Testis (tissue), 2 donors: ENCODE measurements at regions not wholly inside any gene's neighbourhood (a gene's known extent, or its start where the extent isn't known, plus 50 kb on each side); places are given as distances from the start of the nearest gene placed in this dataset.

Source experiments
- DNase-seq: peaks from one replicate; pipeline ENCODE4 v3.0.0-alpha.2; 2019
- H3K27ac ChIP-seq, 2 donors: fragments of 200-600 bp; sonication (generic); one replicate each; pipeline ENCODE4 v1.5.1; 2019
- H3K27me3 ChIP-seq: fragments of 200-600 bp; sonication (generic); one replicate; pipeline ENCODE4 v1.5.1; 2019
- H3K36me3 ChIP-seq: fragments of 200-600 bp; sonication (generic); one replicate; pipeline ENCODE4 v1.5.1; 2017; ENCODE audit warnings: low read depth; ENCODE audit errors: missing control alignments
- H3K4me1 ChIP-seq: fragments of 200-600 bp; sonication (generic); one replicate; pipeline ENCODE4 v1.5.1; 2019
- H3K4me3 ChIP-seq, 2 donors: fragments of 200-600 bp; sonication (generic); one replicate each; pipeline ENCODE4 v1.5.1; 2017 to 2019
- H3K9me3 ChIP-seq: fragments of 200-600 bp; sonication (generic); one replicate; pipeline ENCODE4 v1.5.1; 2017
- CTCF ChIP-seq, 3 experiments: fragments of 450-650 bp in 2 of 3; fragments of 200-600 bp in 1 of 3; sonication (generic) in 1 of 3; IDR thresholded peaks; one replicate each; pipeline ENCODE4 v1.5.1; 2016 to 2019; ENCODE audit warnings: antibody characterized with exemption in 3 of 3, mild to moderate bottlenecking in 2 of 3, moderate library complexity in 1 of 3
- POLR2A ChIP-seq: fragments of 450-650 bp; IDR thresholded peaks from one replicate; pipeline ENCODE4 v1.6.1; 2017; ENCODE audit warnings: antibody characterized with exemption, mild to moderate bottlenecking, moderate library complexity
- WGBS, 2 donors: methylation state at CpG; one replicate each; pipeline ENCODE4 v1.1.5; 2018; 5-methylcytosine and 5-hydroxymethylcytosine counted together
- intact Hi-C: fragments of 100-400 bp; cut with DNase I; formaldehyde crosslinking; loops from one replicate; pipeline ENCODE4 v1.15.1; 2023; ENCODE audit warnings: low total_unique reads

DNA sequence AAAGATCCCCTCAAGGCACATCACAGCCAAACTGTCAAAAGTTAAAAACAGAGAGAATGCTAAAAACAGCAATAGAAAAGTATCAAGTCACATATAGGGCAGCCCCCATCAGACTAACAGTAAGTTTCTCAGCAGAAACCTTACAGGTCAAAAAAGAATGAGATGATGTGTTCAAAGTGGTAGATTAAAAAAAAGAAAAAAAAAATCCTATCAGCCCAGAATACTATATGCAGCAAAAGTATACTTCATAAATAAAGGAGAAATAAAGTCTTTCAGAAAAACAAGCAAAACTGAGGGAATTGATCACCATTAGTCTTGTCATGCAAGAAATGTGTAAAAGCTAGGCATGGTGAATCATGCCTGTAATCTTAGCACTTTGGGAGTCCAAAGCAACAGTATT lies 99.9 kb upstream of the RAD23B start:
- intact Hi-C loops = no loop called here
- Histone ChIP-seq H3K4me3 (no peak overlapping the region), H3K9me3 (no peaks in the 10 kb centered on the region), H3K36me3 (no peaks in the 10 kb centered on the region), H3K4me1 (no peaks in the 10 kb centered on the region), H3K27ac (no peak overlapping the region), H3K27me3 (no peaks in the 10 kb centered on the region)
- no peak for DNase-seq
- TF ChIP-seq CTCF (IDR thresholded peaks at IDR 0.05) (no peak), POLR2A (no peak)

DNA sequence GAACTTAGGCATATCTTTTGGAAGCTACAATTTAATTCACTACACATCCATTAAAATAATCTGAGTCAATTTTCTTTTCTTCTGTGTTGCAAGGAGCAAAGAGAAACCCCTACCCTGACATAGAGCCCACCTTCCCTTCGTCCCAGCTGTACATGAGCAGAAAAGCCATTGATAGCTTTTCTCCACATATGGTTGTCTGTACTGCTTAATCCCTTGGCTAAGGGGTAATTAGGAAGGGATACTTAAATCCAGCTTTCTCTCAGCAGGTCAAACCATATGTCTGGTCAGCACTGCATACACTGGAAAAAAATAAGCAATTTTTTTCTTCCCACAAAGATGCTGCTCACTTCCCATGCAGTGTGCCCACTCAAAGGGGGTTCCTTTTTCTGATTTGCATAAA lies 94.7 kb upstream of the RAD23B start:
- intact Hi-C loops = no loop called here
- no peaks in the 10 kb centered on the region for H3K27me3 ChIP-seq
- no peaks in the 10 kb centered on the region for H3K36me3 ChIP-seq
- WGBS, 2 donors = 100% methylated on average over 1 of the region's 1 CpG
- H3K27ac ChIP-seq = no peak overlapping the region
- TF ChIP-seq POLR2A (no peak), CTCF (IDR thresholded peaks at IDR 0.05) (no peak)
- no peaks in the 10 kb centered on the region for H3K4me1 ChIP-seq
- no peak for DNase-seq
- no peak overlapping the region for H3K4me3 ChIP-seq
- no peaks in the 10 kb centered on the region for H3K9me3 ChIP-seq

DNA sequence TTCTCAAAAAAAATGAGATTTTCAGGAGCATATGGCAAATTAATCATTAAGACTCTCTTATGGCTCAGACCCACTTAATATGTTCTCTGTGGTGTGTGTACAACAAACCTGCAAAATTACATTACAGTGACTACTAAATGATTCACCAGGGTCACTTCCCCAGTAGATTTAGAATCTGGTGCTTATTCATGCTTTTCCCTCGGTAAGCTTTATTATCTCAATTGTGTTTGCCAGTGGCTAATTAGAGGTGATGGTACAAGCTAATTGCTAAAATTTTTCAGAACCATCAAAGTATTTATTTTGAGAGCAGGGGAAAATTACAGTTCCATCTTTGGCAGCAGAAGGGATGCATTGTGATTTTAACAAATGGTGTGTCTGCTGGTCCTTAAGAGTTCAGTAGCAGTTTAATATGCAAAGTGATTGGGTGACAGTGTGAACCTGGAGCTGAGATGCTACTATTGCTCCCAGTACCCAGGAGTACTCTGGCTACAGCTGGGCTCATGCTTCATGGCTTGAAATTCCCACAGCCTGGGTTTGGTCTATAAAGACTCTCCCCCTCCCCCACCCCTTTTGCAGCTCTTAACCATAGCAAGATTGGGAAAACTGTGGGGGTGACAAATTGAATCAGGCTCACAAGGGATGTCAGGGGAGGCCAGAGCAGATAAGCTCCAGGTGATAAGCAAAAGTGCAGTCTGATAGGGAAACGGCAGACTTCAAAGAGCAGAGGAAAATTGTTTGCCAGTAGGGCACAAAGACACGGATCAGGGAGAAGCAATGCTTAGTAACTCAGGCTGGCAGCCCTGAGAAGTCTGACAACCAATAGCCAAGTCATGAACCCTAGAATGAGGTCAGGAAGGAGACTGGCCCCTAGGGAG lies 92.8 kb upstream of the RAD23B start:
- no peaks in the 10 kb centered on the region for H3K4me1 ChIP-seq
- no peak for TF ChIP-seq CTCF (IDR thresholded peaks at IDR 0.05)
- no peak for TF ChIP-seq POLR2A
- H3K27ac ChIP-seq = no peak overlapping the region
- intact Hi-C loops = no loop called here
- DNase-seq = no peak
- 49 to 55% methylated on average over 3 of the region's 3 CpGs for WGBS, 2 donors
- H3K36me3 ChIP-seq = no peaks in the 10 kb centered on the region
- no peaks in the 10 kb centered on the region for H3K27me3 ChIP-seq
- no peaks in the 10 kb centered on the region for H3K9me3 ChIP-seq
- H3K4me3 ChIP-seq = no peak overlapping the region

GRCh38 chr9:107190936-107191290 lies 92.2 kb upstream of the RAD23B start:
- TF ChIP-seq CTCF (IDR thresholded peaks at IDR 0.05) = no peak
- TF ChIP-seq POLR2A = no peak

GRCh38 chr9:107193251-107193650 lies 89.8 kb upstream of the RAD23B start:
- H3K27ac ChIP-seq = no peak overlapping the region
- 78 to 93% methylated on average over 3 of the region's 3 CpGs for WGBS, 2 donors
- H3K4me1 ChIP-seq = no peaks in the 10 kb centered on the region
- no peaks in the 10 kb centered on the region for H3K9me3 ChIP-seq
- intact Hi-C loops = no loop called here
- TF ChIP-seq POLR2A = no peak
- no peak for TF ChIP-seq CTCF (IDR thresholded peaks at IDR 0.05)
- no peak for DNase-seq
- no peak overlapping the region for H3K4me3 ChIP-seq
- H3K27me3 ChIP-seq = no peaks in the 10 kb centered on the region
- no peaks in the 10 kb centered on the region for H3K36me3 ChIP-seq

More at GRCh38 chr9:107190936-107191290, 92.2 kb upstream of the RAD23B start:
- no peaks in the 10 kb centered on the region for H3K36me3 ChIP-seq
- intact Hi-C loops = no loop called here
- no peak overlapping the region for H3K27ac ChIP-seq
- WGBS, 2 donors = 73 to 90% methylated on average over 4 to 5 of the region's 5 CpGs
- H3K9me3 ChIP-seq = no peaks in the 10 kb centered on the region
- no peaks in the 10 kb centered on the region for H3K4me1 ChIP-seq
- no peak for DNase-seq
- no peak overlapping the region for H3K4me3 ChIP-seq
- no peaks in the 10 kb centered on the region for H3K27me3 ChIP-seq
